GM23338 (cell line): ENCODE measurements at regions not wholly inside any gene's neighbourhood (a gene's known extent, or its start where the extent isn't known, plus 50 kb on each side); places are given as distances from the start of the nearest gene placed in this dataset.

ENCODE experiments used
- CREB1 ChIP-seq: fragments of 250-450 bp; sonication (Bioruptor Pico); IDR thresholded peaks from 2 replicates; pipeline ENCODE4 v1.5.0; 2020; ENCODE audit warnings: low read depth, mild to moderate bottlenecking, moderate library complexity
- EZH2 ChIP-seq: fragments of 200-600 bp; sonication (generic); IDR thresholded peaks from one replicate; pipeline ENCODE4 v1.8.0; 2017; ENCODE audit warnings: antibody characterized with exemption, mild to moderate bottlenecking, low read depth; ENCODE audit not compliant: unreplicated experiment
- EZH2phosphoT487 ChIP-seq: fragments of 200-600 bp; sonication (generic); IDR thresholded peaks from one replicate; pipeline ENCODE4 v1.8.1; 2018; ENCODE audit warnings: antibody characterized with exemption; ENCODE audit not compliant: unreplicated experiment
- JUNB ChIP-seq: IDR thresholded peaks from one replicate; pipeline ENCODE4 v1.6.1; 2016; ENCODE audit warnings: antibody characterized with exemption; ENCODE audit not compliant: unreplicated experiment
- POLR2AphosphoS5 ChIP-seq: IDR thresholded peaks from 2 replicates; pipeline ENCODE4 v1.6.1; 2016; ENCODE audit warnings: antibody characterized with exemption, low read depth
- STAT1 ChIP-seq: IDR thresholded peaks from one replicate; pipeline ENCODE4 v1.6.1; 2016; ENCODE audit warnings: antibody characterized with exemption; ENCODE audit not compliant: unreplicated experiment
- ZNF331 ChIP-seq: fragments of 250-450 bp; sonication (Bioruptor Pico); IDR thresholded peaks from 2 replicates; pipeline ENCODE4 v1.5.0; 2020; ENCODE audit warnings: low read depth, mild to moderate bottlenecking, moderate library complexity
- TF ChIP-seq, protein P1 (sequence below): IDR thresholded peaks from one replicate; pipeline ENCODE4 v1.6.1; 2018; ENCODE audit warnings: antibody characterized with exemption; ENCODE audit not compliant: unreplicated experiment
- TF ChIP-seq, protein P2 (sequence below), 2 experiments: fragments of 200-600 bp in 1 of 2; sonication (generic) in 1 of 2; conservative IDR thresholded peaks; 2 replicates each; pipeline versions ENCODE4 v1.5.1 to v1.6.1; 2016 to 2017; ENCODE audit warnings: antibody characterized with exemption in 2 of 2, low read depth in 2 of 2, mild to moderate bottlenecking in 2 of 2, moderate library complexity in 1 of 2

DNA sequence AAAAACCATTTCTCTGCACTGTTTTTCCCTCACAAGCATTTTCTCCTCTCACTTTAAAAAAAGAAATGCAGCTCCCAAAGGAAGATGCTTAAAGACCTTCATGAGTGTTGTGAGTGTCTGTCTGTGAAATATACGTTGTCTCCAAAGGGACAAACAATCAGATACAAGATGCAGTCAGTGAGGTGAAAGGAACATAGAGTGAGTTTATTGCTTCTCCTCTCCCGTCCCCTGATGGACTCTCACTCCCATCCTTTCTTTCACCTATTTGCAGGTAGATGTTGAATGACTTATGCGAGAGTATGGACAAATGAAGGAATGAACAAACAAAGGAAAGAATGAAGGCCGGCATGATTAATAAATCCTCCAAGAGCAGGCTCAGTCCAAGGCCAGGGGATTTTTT, 561.2 kb upstream of the DIPK2B start:
- TF ChIP-seq, protein P1, sequence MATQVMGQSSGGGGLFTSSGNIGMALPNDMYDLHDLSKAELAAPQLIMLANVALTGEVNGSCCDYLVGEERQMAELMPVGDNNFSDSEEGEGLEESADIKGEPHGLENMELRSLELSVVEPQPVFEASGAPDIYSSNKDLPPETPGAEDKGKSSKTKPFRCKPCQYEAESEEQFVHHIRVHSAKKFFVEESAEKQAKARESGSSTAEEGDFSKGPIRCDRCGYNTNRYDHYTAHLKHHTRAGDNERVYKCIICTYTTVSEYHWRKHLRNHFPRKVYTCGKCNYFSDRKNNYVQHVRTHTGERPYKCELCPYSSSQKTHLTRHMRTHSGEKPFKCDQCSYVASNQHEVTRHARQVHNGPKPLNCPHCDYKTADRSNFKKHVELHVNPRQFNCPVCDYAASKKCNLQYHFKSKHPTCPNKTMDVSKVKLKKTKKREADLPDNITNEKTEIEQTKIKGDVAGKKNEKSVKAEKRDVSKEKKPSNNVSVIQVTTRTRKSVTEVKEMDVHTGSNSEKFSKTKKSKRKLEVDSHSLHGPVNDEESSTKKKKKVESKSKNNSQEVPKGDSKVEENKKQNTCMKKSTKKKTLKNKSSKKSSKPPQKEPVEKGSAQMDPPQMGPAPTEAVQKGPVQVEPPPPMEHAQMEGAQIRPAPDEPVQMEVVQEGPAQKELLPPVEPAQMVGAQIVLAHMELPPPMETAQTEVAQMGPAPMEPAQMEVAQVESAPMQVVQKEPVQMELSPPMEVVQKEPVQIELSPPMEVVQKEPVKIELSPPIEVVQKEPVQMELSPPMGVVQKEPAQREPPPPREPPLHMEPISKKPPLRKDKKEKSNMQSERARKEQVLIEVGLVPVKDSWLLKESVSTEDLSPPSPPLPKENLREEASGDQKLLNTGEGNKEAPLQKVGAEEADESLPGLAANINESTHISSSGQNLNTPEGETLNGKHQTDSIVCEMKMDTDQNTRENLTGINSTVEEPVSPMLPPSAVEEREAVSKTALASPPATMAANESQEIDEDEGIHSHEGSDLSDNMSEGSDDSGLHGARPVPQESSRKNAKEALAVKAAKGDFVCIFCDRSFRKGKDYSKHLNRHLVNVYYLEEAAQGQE = no peak
- TF ChIP-seq, protein P2, sequence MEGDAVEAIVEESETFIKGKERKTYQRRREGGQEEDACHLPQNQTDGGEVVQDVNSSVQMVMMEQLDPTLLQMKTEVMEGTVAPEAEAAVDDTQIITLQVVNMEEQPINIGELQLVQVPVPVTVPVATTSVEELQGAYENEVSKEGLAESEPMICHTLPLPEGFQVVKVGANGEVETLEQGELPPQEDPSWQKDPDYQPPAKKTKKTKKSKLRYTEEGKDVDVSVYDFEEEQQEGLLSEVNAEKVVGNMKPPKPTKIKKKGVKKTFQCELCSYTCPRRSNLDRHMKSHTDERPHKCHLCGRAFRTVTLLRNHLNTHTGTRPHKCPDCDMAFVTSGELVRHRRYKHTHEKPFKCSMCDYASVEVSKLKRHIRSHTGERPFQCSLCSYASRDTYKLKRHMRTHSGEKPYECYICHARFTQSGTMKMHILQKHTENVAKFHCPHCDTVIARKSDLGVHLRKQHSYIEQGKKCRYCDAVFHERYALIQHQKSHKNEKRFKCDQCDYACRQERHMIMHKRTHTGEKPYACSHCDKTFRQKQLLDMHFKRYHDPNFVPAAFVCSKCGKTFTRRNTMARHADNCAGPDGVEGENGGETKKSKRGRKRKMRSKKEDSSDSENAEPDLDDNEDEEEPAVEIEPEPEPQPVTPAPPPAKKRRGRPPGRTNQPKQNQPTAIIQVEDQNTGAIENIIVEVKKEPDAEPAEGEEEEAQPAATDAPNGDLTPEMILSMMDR (conservative IDR thresholded peaks at IDR 0.05; ENCODE audit: low read depth in 2 of 2) = no peak
- TF ChIP-seq ZNF331 (no peak), POLR2AphosphoS5 (no peak), EZH2 (no peak), EZH2phosphoT487 (no peak), JUNB (no peak), STAT1 (no peak), CREB1 (no peak)
